SJSA1 (cell line): ENCODE measurements at regions not wholly inside any gene's neighbourhood (a gene's known extent, or its start where the extent isn't known, plus 50 kb on each side); places are given as distances from the start of the nearest gene placed in this dataset.
"Not testable (repeated sequence)": the region's sequence is repeated elsewhere in the genome, so short reads cannot be mapped to it uniquely, and the experiment has no call there.

Source experiments
- DNase-seq, 2 experiments: peaks; one replicate each; pipeline ENCODE4 v3.0.0-alpha.2; 2015 to 2020; ENCODE audit warnings: low spot score in 2 of 2, low read depth in 1 of 2
- H3K27ac ChIP-seq: fragments of 250-450 bp; sonication (Bioruptor Pico); 2 replicates; pipeline ENCODE4 v1.5.1; 2020; ENCODE audit warnings: mild to moderate bottlenecking, moderate library complexity
- H3K27me3 ChIP-seq: fragments of 250-450 bp; sonication (Bioruptor Pico); replicated peaks from 2 replicates; pipeline ENCODE4 v1.5.1; 2020; ENCODE audit warnings: mild to moderate bottlenecking, moderate library complexity
- H3K36me3 ChIP-seq: fragments of 250-450 bp; sonication (Bioruptor Pico); 2 replicates; pipeline ENCODE4 v1.5.1; 2020; ENCODE audit warnings: mild to moderate bottlenecking
- H3K4me1 ChIP-seq: fragments of 250-450 bp; sonication (Bioruptor Pico); replicated peaks from 2 replicates; pipeline ENCODE4 v1.6.1; 2021; ENCODE audit warnings: mild to moderate bottlenecking
- H3K4me3 ChIP-seq: fragments of 250-450 bp; sonication (Bioruptor Pico); 2 replicates; pipeline ENCODE4 v1.5.1; 2020; ENCODE audit warnings: mild to moderate bottlenecking
- H3K9me3 ChIP-seq: fragments of 250-450 bp; sonication (Bioruptor Pico); replicated peaks from 2 replicates; pipeline ENCODE4 v1.5.1; 2020; ENCODE audit warnings: mild to moderate bottlenecking

DNA sequence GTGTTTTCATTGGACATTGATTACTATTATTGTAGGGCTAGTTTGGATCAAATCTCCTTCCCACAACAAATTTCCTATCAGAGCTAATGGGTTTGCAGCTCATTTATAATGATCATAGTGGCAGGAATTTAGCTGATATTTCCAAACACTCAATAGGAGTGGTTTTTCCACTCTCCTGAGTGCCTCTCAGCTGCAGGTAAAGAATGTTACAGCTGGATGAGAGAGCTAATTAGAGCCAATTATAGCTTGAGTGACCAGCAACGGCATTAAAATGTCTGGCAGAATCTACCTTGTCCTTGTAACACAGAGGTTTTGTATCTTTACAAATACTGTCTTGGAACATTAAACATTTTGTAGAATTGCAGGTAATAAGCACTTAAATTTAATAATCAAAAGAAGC is 602.8 kb upstream of the EPHA5 start:
- Histone ChIP-seq H3K9me3 (no peaks in the 10 kb centered on the region), H3K36me3 (no peaks in the 10 kb centered on the region), H3K27me3 (no peaks in the 10 kb centered on the region), H3K4me1 (no peaks in the 10 kb centered on the region; the same call in 1 of the 2 replicates), H3K4me3 (no peak overlapping the region), H3K27ac (no peak overlapping the region)
- DNase-seq = no peak

DNA sequence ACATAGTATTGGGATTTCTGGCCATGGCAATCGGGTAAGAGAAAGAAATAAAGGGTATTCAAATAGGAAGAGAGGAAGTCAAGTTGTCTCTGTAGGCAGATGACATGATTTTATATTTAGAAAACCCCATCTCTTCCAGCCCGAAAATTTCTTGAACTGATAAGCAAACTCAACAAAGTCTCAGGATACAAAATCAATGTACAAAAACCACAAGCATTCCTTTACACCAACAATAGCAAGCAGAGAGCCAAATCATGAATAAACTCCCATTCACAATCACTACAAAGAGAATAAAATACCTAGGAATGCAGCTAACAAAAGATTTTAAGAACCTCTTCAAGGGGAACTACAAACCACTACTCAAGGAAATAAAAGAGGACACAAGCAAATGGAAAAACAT is 600.1 kb upstream of the EPHA5 start:
- not testable (repeated sequence) for H3K36me3 ChIP-seq, H3K4me3 ChIP-seq, H3K27me3 ChIP-seq, H3K9me3 ChIP-seq, H3K27ac ChIP-seq, H3K4me1 ChIP-seq
- peak in 1 of 2 experiments; percentile 1 for DNase-seq

DNA sequence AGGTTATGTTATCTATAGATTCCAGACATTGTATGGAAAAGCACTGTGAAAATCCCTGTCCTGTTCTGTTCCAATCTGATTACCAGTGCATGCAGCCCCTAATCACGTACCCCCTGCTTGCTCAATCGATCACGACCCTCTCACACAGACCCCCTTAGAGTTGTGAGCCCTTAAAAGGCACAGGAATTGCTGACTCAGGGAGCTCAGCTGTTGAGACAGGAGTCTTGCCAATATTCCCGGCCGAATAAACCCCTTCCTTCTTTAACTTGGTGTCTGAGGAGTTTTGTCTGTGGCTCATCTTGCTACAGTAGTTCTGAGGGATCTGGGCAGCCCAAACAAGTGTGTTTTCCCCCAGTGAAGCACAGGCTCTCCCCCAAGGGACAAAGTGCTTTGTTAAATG is 596.3 kb upstream of the EPHA5 start:
- not testable (repeated sequence) for H3K27ac ChIP-seq, DNase-seq

DNA sequence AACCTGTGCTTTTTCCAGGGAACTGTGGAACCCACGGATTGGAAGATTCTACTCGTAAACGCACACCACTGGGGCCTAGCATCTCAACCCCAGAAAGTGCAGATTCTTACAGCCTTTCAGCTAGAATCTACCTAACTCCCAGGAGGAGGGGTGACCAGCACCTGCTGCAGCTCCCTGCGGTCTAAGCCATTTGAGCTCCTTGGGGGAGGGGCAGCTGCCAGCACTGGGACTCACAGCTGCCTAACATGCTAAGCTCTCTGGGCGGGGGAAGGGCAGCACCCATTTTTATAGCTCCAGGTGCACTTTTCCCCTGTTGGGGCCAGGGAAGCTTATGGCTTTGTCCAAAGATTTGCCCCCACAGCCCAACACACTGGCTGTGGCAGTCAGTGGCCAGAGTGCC is 595.7 kb upstream of the EPHA5 start:
- H3K27me3 ChIP-seq = no peaks in the 10 kb centered on the region
- H3K4me1 ChIP-seq = no peaks in the 10 kb centered on the region
- no peaks in the 10 kb centered on the region for H3K36me3 ChIP-seq
- H3K27ac ChIP-seq = no peak overlapping the region
- no peak for DNase-seq
- no peaks in the 10 kb centered on the region for H3K9me3 ChIP-seq
- H3K4me3 ChIP-seq = no peak overlapping the region

More for the DNA sequence above, 596.3 kb upstream of the EPHA5 start:
- H3K9me3 ChIP-seq, H3K36me3 ChIP-seq, H3K27me3 ChIP-seq, H3K4me1 ChIP-seq, H3K4me3 ChIP-seq: not testable (repeated sequence)

DNA sequence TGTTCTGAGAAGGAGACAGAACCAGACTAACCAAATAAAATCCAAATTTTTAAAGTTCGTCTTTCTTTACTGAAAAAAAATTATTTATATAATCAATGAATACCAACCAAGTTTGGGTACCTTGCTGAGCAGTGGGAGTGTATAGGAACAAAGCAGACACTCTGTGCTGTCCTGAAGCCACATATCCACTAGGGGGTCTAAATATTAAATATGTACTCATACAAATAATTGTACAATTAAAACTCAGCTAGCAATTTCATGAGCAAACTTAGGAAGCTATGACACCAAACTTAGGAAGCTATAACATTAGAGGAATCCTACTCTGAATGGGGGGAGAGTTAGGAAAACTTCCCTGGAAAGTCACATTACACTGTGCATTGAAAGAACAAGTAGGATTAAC is 582.0 kb upstream of the EPHA5 start:
- Histone ChIP-seq H3K4me1 (no peaks in the 10 kb centered on the region), H3K36me3 (no peaks in the 10 kb centered on the region), H3K4me3 (no peak overlapping the region), H3K27me3 (no peaks in the 10 kb centered on the region), H3K27ac (no peak overlapping the region), H3K9me3 (no peaks in the 10 kb centered on the region)
- no peak for DNase-seq

DNA sequence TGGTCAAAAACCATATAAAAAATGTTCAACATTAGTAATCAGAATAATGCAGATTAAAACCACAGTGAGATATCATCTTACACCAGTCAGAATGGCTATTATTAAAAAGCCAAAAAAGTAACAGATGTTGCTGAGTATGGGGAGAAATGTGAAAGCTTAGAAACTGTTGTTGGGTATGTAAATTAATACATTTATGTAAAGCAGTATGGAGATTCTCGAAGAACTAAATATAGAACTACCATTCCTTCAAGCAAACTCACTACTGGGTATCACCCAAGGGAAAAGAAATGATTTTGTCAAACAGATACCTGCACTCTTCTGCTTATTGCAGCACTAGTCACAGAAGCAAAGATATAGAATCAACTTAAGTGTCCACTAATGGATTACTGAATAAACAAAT is 576.4 kb upstream of the EPHA5 start:
- Histone ChIP-seq H3K4me3 (no peak overlapping the region), H3K36me3 (no peaks in the 10 kb centered on the region), H3K27me3 (no peaks in the 10 kb centered on the region), H3K9me3 (no peaks in the 10 kb centered on the region), H3K27ac (no peak overlapping the region), H3K4me1 (no peaks in the 10 kb centered on the region)
- DNase-seq = no peak

DNA sequence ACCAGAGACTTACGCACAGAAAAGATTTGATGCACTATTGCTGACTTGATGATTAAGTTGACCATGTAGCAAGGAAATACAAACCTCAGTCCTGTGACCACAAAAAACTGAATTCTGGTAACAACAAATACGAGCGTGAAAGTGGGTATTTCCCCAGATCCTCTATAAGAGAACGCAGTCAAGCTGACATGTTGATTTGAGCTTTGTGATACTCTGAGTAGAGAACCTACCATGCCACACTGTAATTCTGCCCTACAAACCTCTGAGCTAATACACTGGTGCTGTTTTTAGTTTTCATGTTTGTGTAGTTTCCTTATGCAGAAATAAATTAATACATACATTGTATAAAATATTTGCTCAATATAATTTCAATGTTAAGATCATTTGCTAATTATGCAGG is 565.6 kb upstream of the EPHA5 start:
- no peaks in the 10 kb centered on the region for H3K27me3 ChIP-seq
- no peaks in the 10 kb centered on the region for H3K4me1 ChIP-seq
- H3K9me3 ChIP-seq = no peaks in the 10 kb centered on the region
- DNase-seq = no peak
- no peaks in the 10 kb centered on the region for H3K36me3 ChIP-seq
- H3K4me3 ChIP-seq = no peak overlapping the region
- no peak overlapping the region for H3K27ac ChIP-seq

DNA sequence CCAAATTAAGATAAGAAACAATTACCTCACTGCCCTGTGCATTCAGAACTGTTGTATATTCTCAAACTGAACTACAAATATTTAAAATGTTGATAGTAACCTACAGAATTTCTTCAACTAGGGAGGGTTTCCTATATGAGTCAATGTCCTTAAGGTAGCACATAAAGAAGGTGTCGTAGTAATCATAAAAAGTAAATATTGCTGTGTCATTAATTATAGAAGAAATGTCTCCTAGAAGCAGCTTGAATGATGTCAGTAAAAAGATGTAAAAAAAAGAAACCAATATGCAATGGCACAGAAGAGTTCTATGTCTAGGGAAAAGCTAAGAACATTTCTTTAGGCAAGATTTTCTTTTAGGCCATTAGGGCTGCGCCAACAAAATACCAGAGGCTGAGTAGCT is 559.6 kb upstream of the EPHA5 start:
- H3K4me1 ChIP-seq = no peaks in the 10 kb centered on the region
- DNase-seq = no peak
- H3K9me3 ChIP-seq = no peaks in the 10 kb centered on the region
- no peak overlapping the region for H3K4me3 ChIP-seq
- no peak overlapping the region for H3K27ac ChIP-seq
- H3K36me3 ChIP-seq = no peaks in the 10 kb centered on the region
- no peaks in the 10 kb centered on the region for H3K27me3 ChIP-seq

DNA sequence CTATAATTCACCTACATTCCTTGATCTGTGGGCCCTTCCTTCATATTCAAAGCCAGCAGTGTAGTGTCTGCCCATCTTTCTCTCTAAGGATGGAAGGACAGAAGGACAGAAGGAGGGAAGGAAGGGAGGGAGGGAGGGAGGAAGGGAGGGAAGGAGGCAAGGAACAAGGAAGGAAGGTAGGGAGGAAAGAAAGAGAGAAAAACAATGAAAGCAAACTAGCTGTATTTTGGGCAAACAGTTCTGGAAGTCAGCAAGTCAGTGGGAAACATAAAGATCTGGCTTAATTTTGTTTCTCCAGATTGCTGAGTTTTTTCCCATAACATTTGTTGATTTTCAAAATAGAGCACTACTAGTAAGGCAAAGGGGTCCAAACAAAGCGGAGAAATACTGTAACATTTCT is 555.2 kb upstream of the EPHA5 start:
- H3K27me3 ChIP-seq = no peaks in the 10 kb centered on the region
- H3K9me3 ChIP-seq = 0 out of 2 replicates have a peak, but pooled peaks cover 2% of the 10 kb centered on the region
- no peaks in the 10 kb centered on the region for H3K4me1 ChIP-seq
- no peak for DNase-seq
- no peak overlapping the region for H3K4me3 ChIP-seq
- no peak overlapping the region for H3K27ac ChIP-seq
- no peaks in the 10 kb centered on the region for H3K36me3 ChIP-seq

DNA sequence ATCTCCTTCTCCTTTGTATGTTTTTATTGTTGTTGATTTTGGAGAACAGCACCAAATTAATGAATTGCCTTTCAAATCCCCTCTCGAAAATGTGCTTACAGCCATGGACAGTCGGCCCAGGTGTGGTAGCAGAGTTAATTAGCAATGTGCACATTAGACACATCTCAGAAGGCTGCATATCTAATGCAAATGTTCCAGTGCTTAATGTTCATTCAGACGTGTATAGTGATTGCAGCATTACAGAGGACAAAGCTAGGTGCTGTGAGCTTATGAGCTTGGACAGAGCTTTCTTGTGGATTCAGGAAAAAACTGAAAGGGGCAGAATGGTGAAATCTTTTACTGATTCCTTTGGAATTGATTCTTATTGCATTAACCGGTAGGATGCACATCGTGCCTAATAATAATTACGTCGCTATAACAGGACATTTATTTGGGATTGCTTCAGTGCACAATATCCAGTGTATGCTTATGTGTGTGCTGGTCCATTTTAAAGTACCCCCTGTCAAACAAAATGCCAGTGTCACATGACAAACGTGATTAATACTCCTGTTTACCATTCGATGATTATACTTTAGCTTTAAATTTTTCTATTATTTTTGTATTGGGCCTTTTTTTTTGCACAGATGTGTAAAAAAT is 552.9 kb upstream of the EPHA5 start:
- no peak overlapping the region for H3K4me3 ChIP-seq
- no peak overlapping the region for H3K27ac ChIP-seq
- no peaks in the 10 kb centered on the region for H3K27me3 ChIP-seq
- no peaks in the 10 kb centered on the region for H3K4me1 ChIP-seq
- H3K9me3 ChIP-seq = 0 out of 2 replicates have a peak, but pooled peaks cover 2% of the 10 kb centered on the region
- no peaks in the 10 kb centered on the region for H3K36me3 ChIP-seq
- no peak for DNase-seq

DNA sequence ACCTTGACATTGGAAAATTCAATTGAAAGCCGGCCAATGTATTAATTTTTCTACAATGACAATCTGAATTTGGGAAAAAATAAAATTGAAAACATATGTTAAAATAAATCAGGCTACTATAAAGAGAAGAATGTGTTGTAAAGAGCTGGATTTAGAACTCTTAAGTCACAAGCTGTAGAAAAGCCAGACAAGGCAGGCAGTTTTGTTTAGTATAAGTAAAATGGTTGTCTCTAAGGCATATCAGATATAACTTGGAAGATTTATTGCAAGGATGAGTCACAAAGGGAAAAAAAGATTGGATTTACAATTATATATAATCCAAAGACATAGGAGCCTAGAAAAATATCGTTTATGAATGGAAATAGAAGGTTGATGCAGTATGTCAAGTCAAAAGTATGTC is 549.1 kb upstream of the EPHA5 start:
- Histone ChIP-seq H3K4me1 (no peaks in the 10 kb centered on the region), H3K27me3 (no peaks in the 10 kb centered on the region), H3K27ac (no peak overlapping the region), H3K4me3 (no peak overlapping the region), H3K36me3 (no peaks in the 10 kb centered on the region), H3K9me3 (0 out of 2 replicates have a peak, but pooled peaks cover 2% of the 10 kb centered on the region)
- DNase-seq = no peak

DNA sequence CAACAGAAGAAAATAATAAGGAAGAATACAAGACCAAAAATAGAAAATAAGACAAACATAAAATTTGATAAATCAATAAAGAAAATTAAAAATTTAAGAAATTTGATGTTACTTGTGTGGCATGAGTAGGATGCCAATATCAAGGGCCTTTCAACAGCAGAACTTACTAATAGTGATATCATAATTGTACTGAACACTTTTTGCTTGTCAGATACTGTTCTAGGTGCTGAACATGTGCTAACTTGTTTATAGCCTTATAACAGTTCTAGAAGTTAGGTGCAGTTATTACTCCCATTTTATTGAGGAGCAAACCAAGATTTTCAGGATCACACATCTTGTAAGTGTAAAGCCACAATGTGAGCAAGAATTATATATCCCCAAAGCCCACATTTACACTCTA is 546.0 kb upstream of the EPHA5 start:
- H3K27ac ChIP-seq = no peak overlapping the region
- H3K27me3 ChIP-seq = no peaks in the 10 kb centered on the region
- no peaks in the 10 kb centered on the region for H3K36me3 ChIP-seq
- no peaks in the 10 kb centered on the region for H3K4me1 ChIP-seq
- no peaks in the 10 kb centered on the region for H3K9me3 ChIP-seq
- no peak for DNase-seq
- H3K4me3 ChIP-seq = no peak overlapping the region

DNA sequence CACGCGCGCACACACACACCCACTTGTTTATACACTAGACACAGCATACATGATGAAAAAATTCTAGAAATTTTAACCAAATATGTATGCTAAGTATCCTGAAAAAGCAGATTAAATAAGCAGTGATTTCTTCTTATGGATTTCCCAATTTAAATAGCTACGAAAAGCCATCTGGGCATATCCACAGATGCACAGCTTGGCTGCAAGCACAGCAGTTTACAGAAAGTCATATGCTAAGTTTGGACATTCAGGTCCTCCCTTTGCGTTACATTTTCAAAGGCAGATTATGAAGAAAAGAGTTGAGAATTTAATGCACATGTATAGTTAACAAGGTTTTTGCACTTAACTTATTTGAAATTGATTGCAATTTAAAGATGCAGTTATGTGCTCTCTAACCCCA is 542.2 kb upstream of the EPHA5 start:
- Histone ChIP-seq H3K27ac (no peak overlapping the region), H3K4me3 (no peak overlapping the region), H3K36me3 (no peaks in the 10 kb centered on the region), H3K9me3 (peaks cover 8% of the 10 kb centered on the region; the same call in 1 of the 2 replicates), H3K27me3 (no peaks in the 10 kb centered on the region), H3K4me1 (no peaks in the 10 kb centered on the region)
- no peak for DNase-seq

DNA sequence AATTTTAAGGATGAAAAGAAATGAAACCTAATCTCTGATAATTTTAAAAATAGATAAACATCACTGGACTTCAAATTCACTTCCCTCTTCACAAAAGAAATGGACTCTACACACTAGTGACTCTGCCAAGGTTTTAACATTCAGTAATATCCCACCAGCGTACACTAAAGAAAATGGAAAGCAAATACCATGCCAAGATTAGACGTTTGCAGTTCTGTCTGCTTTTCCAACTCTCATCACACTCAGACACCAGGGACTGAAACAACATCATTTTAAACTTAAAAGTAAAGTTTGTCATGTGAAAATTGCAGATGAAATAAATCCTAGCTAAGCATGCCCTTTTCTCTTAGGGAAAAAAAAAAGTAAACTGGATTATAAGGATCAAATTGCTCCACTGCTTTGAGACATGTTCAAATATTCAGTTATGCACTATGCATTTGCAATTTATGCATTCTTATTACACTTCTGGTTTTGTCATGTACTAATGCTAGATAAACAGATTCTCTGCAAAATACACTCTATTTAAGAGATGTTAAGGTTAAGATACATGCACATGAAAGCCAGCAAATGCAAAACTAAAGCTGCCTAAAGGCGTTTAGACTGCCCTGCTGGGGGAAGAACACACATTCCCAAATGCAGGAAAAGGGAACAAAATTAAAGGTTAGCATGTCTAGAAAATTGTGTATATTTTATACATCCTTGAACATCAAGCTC is 534.4 kb upstream of the EPHA5 start:
- no peak for DNase-seq
- H3K36me3 ChIP-seq = no peaks in the 10 kb centered on the region
- H3K9me3 ChIP-seq = peaks cover 8% of the 10 kb centered on the region; the same call in 1 of the 2 replicates
- no peaks in the 10 kb centered on the region for H3K27me3 ChIP-seq
- H3K27ac ChIP-seq = no peak overlapping the region
- no peaks in the 10 kb centered on the region for H3K4me1 ChIP-seq
- no peak overlapping the region for H3K4me3 ChIP-seq
